ENCODE measurements at regions not wholly inside any gene's neighbourhood (a gene's known extent, or its start where the extent isn't known, plus 50 kb on each side); places are given as distances from the start of the nearest gene placed in this dataset.

DNA sequence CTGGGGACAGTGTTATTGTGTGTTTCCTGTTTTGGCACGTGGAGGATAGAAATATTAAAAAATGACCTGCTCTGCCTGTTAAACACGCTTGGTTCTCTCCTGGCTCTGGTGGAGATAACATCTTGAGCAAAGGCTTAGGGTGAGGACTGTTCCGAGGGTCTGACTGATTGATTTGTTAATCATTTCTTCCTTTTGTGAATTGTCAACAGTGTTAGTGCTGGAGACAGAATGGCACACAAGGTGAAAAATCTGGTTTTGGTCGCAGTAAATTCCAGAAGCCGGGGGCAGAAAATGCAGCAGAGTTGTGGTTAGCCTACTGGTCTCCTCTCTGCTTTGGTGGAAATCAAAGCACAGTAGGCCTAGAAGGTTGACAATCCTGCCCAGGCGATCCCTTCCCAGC lies 163.6 kb downstream of the FGF9 start:
- no peak for TF ChIP-seq POLR2A (IDR thresholded peaks at IDR 0.05; ENCODE audit: low read length)
- no peak for TF ChIP-seq GATA1 (IDR thresholded peaks at IDR 0.05; ENCODE audit: low read depth, low read length)
